ENCODE measurements at regions not wholly inside any gene's neighbourhood (a gene's known extent, or its start where the extent isn't known, plus 50 kb on each side); places are given as distances from the start of the nearest gene placed in this dataset.

GRCh38 chr18:69109686-69110085, 291.0 kb upstream of the DOK6 start:
- DNase-seq (ENCODE audit: low read depth) = peak; percentile 62

GRCh38 chr18:69120833-69121232, 279.9 kb upstream of the DOK6 start:
- no peak for DNase-seq (ENCODE audit: low read depth)

- DNase-seq (ENCODE audit: low read depth) = no peak
Observed at GRCh38 chr18:69123421-69123820, 277.3 kb upstream of the DOK6 start.

- DNase-seq (ENCODE audit: low read depth) = peak; percentile 36
Observed at GRCh38 chr18:69127873-69128500, 272.7 kb upstream of the DOK6 start.

- no peak for DNase-seq (ENCODE audit: low read depth)
Observed at GRCh38 chr18:69128566-69128965, 272.1 kb upstream of the DOK6 start.

- DNase-seq (ENCODE audit: low read depth) = no peak
Observed at GRCh38 chr18:69128978-69129377, 271.7 kb upstream of the DOK6 start.

GRCh38 chr18:69138088-69138487, 262.6 kb upstream of the DOK6 start:
- DNase-seq (ENCODE audit: low read depth) = no peak

- DNase-seq (ENCODE audit: low read depth) = no peak
Observed at GRCh38 chr18:69143084-69143483, 257.6 kb upstream of the DOK6 start.

GRCh38 chr18:69152436-69152835, 248.3 kb upstream of the DOK6 start:
- no peak for DNase-seq (ENCODE audit: low read depth)

GRCh38 chr18:69157906-69158305, 242.8 kb upstream of the DOK6 start:
- DNase-seq (ENCODE audit: low read depth) = no peak

- DNase-seq (ENCODE audit: low read depth) = no peak
Observed at GRCh38 chr18:69158944-69159343, 241.7 kb upstream of the DOK6 start.

- DNase-seq (ENCODE audit: low read depth) = peak; percentile 66
Observed at GRCh38 chr18:69161383-69162028, 239.2 kb upstream of the DOK6 start.

GRCh38 chr18:69162649-69163048, 238.0 kb upstream of the DOK6 start:
- DNase-seq (ENCODE audit: low read depth) = no peak

GRCh38 chr18:69172046-69172445, 228.6 kb upstream of the DOK6 start:
- peak; percentile 41 for DNase-seq (ENCODE audit: low read depth)

- DNase-seq (ENCODE audit: low read depth) = no peak
Observed at GRCh38 chr18:69175681-69176080, 225.0 kb upstream of the DOK6 start.

- no peak for DNase-seq (ENCODE audit: low read depth)
Observed at GRCh38 chr18:69176741-69177140, 223.9 kb upstream of the DOK6 start.

- DNase-seq (ENCODE audit: low read depth) = peak; percentile 4
Observed at GRCh38 chr18:69177702-69178101, 223.0 kb upstream of the DOK6 start.

- no peak for DNase-seq (ENCODE audit: low read depth)
Observed at GRCh38 chr18:69186162-69186561, 214.5 kb upstream of the DOK6 start.

GRCh38 chr18:69196336-69196735, 204.4 kb upstream of the DOK6 start:
- DNase-seq (ENCODE audit: low read depth) = no peak

- peak; percentile 10 for DNase-seq (ENCODE audit: low read depth)
Observed at GRCh38 chr18:69205925-69206324, 194.8 kb upstream of the DOK6 start.

GRCh38 chr18:69208545-69208944, 192.1 kb upstream of the DOK6 start:
- no peak for DNase-seq (ENCODE audit: low read depth)

GRCh38 chr18:69209761-69210160, 190.9 kb upstream of the DOK6 start:
- no peak for DNase-seq (ENCODE audit: low read depth)

GRCh38 chr18:69213842-69214241, 186.8 kb upstream of the DOK6 start:
- DNase-seq (ENCODE audit: low read depth) = no peak

GRCh38 chr18:69215161-69215560, 185.5 kb upstream of the DOK6 start:
- no peak for DNase-seq (ENCODE audit: low read depth)

Data from fibroblast of gingiva (primary cell).